DOHH2 (cell line): ENCODE measurements at regions not wholly inside any gene's neighbourhood (a gene's known extent, or its start where the extent isn't known, plus 50 kb on each side); places are given as distances from the start of the nearest gene placed in this dataset.

Experiments used
- EZH2phosphoT487 ChIP-seq: fragments of 200-600 bp; sonication (generic); IDR thresholded peaks from 2 replicates; pipeline ENCODE4 v1.6.1; 2017; ENCODE audit warnings: borderline replicate concordance, mild to moderate bottlenecking, antibody characterized with exemption, low read length, moderate library complexity, mixed read lengths
- TF ChIP-seq, protein P1 (sequence below): fragments of 200-600 bp; sonication (generic); IDR thresholded peaks from one replicate; pipeline ENCODE4 v1.5.1; 2014; ENCODE audit warnings: antibody characterized with exemption, mild to moderate bottlenecking, low read depth, low read length; ENCODE audit not compliant: poor library complexity, severe bottlenecking

DNA sequence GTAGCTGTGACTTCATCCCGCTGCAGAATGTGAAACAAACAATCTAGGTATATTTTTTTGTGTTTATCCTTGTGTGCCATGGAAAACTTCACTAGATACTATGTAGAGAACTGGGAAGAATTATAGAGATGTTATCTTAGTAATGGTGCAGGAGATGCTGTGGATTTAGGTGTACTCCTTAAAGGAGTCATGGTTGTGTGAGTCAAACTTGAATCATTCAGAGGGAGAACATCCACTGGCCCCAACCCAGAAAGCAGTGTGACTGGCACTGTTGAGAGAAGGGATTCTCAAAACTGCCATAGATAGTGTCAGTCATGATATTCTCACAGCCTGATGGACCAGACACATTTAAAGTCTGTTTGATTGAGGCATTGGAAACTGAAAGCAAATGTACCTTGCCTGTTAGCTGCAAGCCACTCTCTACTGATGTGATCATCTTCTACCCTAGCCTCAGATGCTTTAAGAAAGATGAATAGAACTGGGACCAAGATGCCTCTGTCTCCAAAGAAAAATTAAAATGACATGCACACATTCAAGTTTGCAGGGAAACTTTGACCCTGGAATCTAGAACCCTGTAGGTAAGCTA, 754.6 kb downstream of the MRPL39 start:
- TF ChIP-seq, protein P1, sequence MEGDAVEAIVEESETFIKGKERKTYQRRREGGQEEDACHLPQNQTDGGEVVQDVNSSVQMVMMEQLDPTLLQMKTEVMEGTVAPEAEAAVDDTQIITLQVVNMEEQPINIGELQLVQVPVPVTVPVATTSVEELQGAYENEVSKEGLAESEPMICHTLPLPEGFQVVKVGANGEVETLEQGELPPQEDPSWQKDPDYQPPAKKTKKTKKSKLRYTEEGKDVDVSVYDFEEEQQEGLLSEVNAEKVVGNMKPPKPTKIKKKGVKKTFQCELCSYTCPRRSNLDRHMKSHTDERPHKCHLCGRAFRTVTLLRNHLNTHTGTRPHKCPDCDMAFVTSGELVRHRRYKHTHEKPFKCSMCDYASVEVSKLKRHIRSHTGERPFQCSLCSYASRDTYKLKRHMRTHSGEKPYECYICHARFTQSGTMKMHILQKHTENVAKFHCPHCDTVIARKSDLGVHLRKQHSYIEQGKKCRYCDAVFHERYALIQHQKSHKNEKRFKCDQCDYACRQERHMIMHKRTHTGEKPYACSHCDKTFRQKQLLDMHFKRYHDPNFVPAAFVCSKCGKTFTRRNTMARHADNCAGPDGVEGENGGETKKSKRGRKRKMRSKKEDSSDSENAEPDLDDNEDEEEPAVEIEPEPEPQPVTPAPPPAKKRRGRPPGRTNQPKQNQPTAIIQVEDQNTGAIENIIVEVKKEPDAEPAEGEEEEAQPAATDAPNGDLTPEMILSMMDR: no peak
- TF ChIP-seq EZH2phosphoT487: no peak
